ENCODE measurements at regions not wholly inside any gene's neighbourhood (a gene's known extent, or its start where the extent isn't known, plus 50 kb on each side); places are given as distances from the start of the nearest gene placed in this dataset.

DNA sequence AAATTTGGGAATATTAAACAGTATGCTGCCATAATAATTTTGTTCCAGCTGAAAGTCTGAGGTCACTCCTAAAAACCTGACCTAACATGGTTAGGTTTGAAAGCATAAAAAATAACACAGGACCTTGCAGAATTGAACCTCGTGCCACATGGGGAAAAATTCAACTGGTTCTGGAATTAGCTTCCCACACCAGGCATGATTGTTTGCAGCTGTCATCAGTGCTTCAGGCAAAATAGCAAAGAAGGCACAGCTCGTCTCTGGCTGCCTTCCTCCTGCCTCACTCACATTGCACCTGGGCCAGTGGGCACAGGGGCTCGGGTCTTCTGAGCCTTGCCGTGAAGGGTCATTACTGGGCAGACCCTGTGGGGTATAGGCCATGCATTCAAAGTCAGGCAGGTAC, 153.8 kb upstream of the ARHGAP20 start:
- no peaks in the 10 kb centered on the region for H3K9me3 Mint-ChIP-seq (ENCODE audit: unreplicated experiment)
- no peak for DNase-seq (ENCODE audit: low spot score)
- no peaks in the 10 kb centered on the region for H3K36me3 Mint-ChIP-seq (ENCODE audit: low read depth, unreplicated experiment)
- H3K27me3 Mint-ChIP-seq (ENCODE audit: unreplicated experiment), result no peaks in the 10 kb centered on the region
- H3K4me1 Mint-ChIP-seq (ENCODE audit: unreplicated experiment), result no peaks in the 10 kb centered on the region
- H3K27ac Mint-ChIP-seq (ENCODE audit: unreplicated experiment), result no peak overlapping the region
- TF ChIP-seq CTCF (IDR thresholded peaks at IDR 0.05; ENCODE audit: unreplicated experiment), result no peak
- H3K4me3 Mint-ChIP-seq (ENCODE audit: unreplicated experiment), result no peak overlapping the region

DNA sequence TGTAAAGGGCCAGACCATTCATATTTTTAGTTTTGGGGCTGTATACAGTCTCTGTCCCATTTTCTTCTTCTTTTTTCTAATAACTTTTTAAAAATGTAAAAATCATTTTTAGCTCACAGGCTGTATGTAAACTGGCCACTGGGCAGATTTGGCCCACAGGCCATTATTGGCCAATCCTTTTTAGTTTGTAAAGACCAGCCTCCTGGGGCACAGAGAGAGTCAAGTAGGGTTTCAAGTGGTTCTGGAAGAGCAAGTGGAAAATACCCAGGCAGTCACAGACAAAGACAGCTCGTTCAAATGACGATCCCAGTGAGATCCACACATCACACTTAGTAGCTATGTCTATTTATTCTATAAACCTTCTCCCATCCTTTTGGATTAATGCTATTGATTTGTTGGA, 150.2 kb upstream of the ARHGAP20 start:
- peaks cover 1% of the 10 kb centered on the region for H3K27me3 Mint-ChIP-seq (ENCODE audit: unreplicated experiment)
- H3K9me3 Mint-ChIP-seq (ENCODE audit: unreplicated experiment), result no peaks in the 10 kb centered on the region
- H3K36me3 Mint-ChIP-seq (ENCODE audit: low read depth, unreplicated experiment), result no peaks in the 10 kb centered on the region
- no peak for TF ChIP-seq CTCF (IDR thresholded peaks at IDR 0.05; ENCODE audit: unreplicated experiment)
- no peak overlapping the region for H3K27ac Mint-ChIP-seq (ENCODE audit: unreplicated experiment)
- H3K4me3 Mint-ChIP-seq (ENCODE audit: unreplicated experiment), result no peak overlapping the region
- no peak for DNase-seq (ENCODE audit: low spot score)
- H3K4me1 Mint-ChIP-seq (ENCODE audit: unreplicated experiment), result no peaks in the 10 kb centered on the region

- Mint-ChIP-seq H3K4me1 (ENCODE audit: unreplicated experiment) (no peaks in the 10 kb centered on the region), H3K9me3 (ENCODE audit: unreplicated experiment) (no peaks in the 10 kb centered on the region), H3K27me3 (ENCODE audit: unreplicated experiment) (peaks cover 1% of the 10 kb centered on the region), H3K4me3 (ENCODE audit: unreplicated experiment) (no peak overlapping the region), H3K36me3 (ENCODE audit: low read depth, unreplicated experiment) (no peaks in the 10 kb centered on the region), H3K27ac (ENCODE audit: unreplicated experiment) (no peak overlapping the region)
- no peak for DNase-seq (ENCODE audit: low spot score)
- TF ChIP-seq CTCF (IDR thresholded peaks at IDR 0.05; ENCODE audit: unreplicated experiment), result no peak
These were observed 148.2 kb upstream of the ARHGAP20 start for GRCh38 chr11:110860461-110860860.

DNA sequence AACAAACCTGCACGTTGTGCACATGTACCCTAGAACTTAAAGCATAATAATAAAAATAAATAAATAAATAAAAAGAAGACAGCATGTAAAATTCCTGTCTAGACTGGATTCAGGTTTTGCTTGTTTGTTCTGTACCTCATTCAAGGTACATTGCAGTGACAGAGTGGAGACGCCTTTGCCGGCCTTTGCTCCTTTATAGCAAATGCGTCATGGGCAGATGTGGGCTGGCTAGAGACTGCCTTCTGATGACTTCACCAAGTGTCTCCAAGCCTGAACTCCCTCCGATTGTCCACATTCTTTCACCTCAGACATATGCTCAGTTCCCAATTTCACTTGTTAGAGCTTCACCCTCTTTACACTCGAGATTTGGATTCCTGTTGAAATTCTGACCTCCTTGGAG, 147.8 kb upstream of the ARHGAP20 start:
- Mint-ChIP-seq H3K4me3 (ENCODE audit: unreplicated experiment) (no peak overlapping the region), H3K9me3 (ENCODE audit: unreplicated experiment) (no peaks in the 10 kb centered on the region), H3K27me3 (ENCODE audit: unreplicated experiment) (peaks cover 1% of the 10 kb centered on the region), H3K27ac (ENCODE audit: unreplicated experiment) (no peak overlapping the region), H3K4me1 (ENCODE audit: unreplicated experiment) (no peaks in the 10 kb centered on the region), H3K36me3 (ENCODE audit: low read depth, unreplicated experiment) (no peaks in the 10 kb centered on the region)
- TF ChIP-seq CTCF (IDR thresholded peaks at IDR 0.05; ENCODE audit: unreplicated experiment), result no peak
- DNase-seq (ENCODE audit: low spot score), result no peak

GRCh38 chr11:110859240-110859840, 147.1 kb upstream of the ARHGAP20 start:
- Mint-ChIP-seq H3K36me3 (ENCODE audit: low read depth, unreplicated experiment) (no peaks in the 10 kb centered on the region), H3K4me1 (ENCODE audit: unreplicated experiment) (no peaks in the 10 kb centered on the region), H3K4me3 (ENCODE audit: unreplicated experiment) (no peak overlapping the region), H3K27ac (ENCODE audit: unreplicated experiment) (no peak overlapping the region), H3K9me3 (ENCODE audit: unreplicated experiment) (no peaks in the 10 kb centered on the region), H3K27me3 (ENCODE audit: unreplicated experiment) (peaks cover 1% of the 10 kb centered on the region)
- no peak for DNase-seq (ENCODE audit: low spot score)
- no peak for TF ChIP-seq CTCF (IDR thresholded peaks at IDR 0.05; ENCODE audit: unreplicated experiment)
